Endothelial cell (in vitro differentiated cells): ENCODE measurements at regions not wholly inside any gene's neighbourhood (a gene's known extent, or its start where the extent isn't known, plus 50 kb on each side); places are given as distances from the start of the nearest gene placed in this dataset.

ENCODE experiments used
- DNase-seq: peaks from one replicate; pipeline ENCODE4 v3.0.0; 2021; ENCODE audit warnings: low spot score
- H3K27ac Mint-ChIP-seq: one replicate; pipeline ENCODE4 v1.8.0; 2021; ENCODE audit warnings: mixed read lengths, inconsistent platforms; ENCODE audit not compliant: unreplicated experiment
- H3K27me3 Mint-ChIP-seq: one replicate; pipeline ENCODE4 v1.8.0; 2021; ENCODE audit warnings: mild to moderate bottlenecking, moderate library complexity, mixed read lengths, inconsistent platforms; ENCODE audit not compliant: unreplicated experiment
- H3K36me3 Mint-ChIP-seq: one replicate; pipeline ENCODE4 v1.8.0; 2021; ENCODE audit warnings: mild to moderate bottlenecking, low read depth, mixed read lengths, inconsistent platforms; ENCODE audit not compliant: unreplicated experiment
- H3K4me1 Mint-ChIP-seq: one replicate; pipeline ENCODE4 v1.8.0; 2021; ENCODE audit warnings: mild to moderate bottlenecking, mixed read lengths, inconsistent platforms; ENCODE audit not compliant: unreplicated experiment
- H3K4me3 Mint-ChIP-seq: one replicate; pipeline ENCODE4 v1.8.0; 2021; ENCODE audit warnings: mild to moderate bottlenecking, mixed read lengths, inconsistent platforms; ENCODE audit not compliant: unreplicated experiment
- H3K9me3 Mint-ChIP-seq: one replicate; pipeline ENCODE4 v1.8.0; 2021; ENCODE audit warnings: mixed read lengths, inconsistent platforms; ENCODE audit not compliant: unreplicated experiment
- CTCF ChIP-seq: fragments of 200-600 bp; sonication (generic); IDR thresholded peaks from one replicate; pipeline ENCODE4 v1.5.0; 2021; ENCODE audit warnings: antibody characterized with exemption; ENCODE audit not compliant: unreplicated experiment

GRCh38 chr5:91494447-91494996, 111.4 kb upstream of the ARRDC3 start:
- Mint-ChIP-seq H3K9me3 (no peaks in the 10 kb centered on the region), H3K4me1 (no peaks in the 10 kb centered on the region), H3K27ac (no peak overlapping the region), H3K4me3 (no peak overlapping the region), H3K36me3 (no peaks in the 10 kb centered on the region), H3K27me3 (peaks cover 1% of the 10 kb centered on the region)
- no peak for DNase-seq
- no peak for TF ChIP-seq CTCF

DNA sequence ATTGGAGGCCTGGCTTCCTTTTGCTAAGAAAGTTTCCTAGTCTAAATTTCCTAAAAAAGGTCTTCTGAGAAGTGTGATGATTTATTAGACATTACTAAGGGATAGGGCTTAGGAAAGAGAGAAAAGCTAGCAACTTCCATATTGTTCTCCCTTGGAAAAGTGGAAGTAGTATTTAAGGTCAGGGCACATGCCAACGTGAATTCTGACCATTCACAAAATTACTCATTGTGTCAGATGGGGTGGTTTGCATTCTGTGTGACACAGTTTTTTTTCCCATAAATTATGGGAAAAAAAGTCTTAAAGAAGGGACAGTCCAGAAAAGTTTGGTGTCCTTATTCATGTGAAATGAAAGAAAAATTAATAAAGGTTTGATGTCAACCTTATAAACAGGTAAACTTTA, 110.0 kb upstream of the ARRDC3 start:
- DNase-seq: no peak
- Mint-ChIP-seq H3K27ac (no peak overlapping the region), H3K27me3 (peaks cover 1% of the 10 kb centered on the region), H3K4me3 (no peak overlapping the region), H3K4me1 (no peaks in the 10 kb centered on the region), H3K36me3 (no peaks in the 10 kb centered on the region), H3K9me3 (no peaks in the 10 kb centered on the region)
- no peak for TF ChIP-seq CTCF

DNA sequence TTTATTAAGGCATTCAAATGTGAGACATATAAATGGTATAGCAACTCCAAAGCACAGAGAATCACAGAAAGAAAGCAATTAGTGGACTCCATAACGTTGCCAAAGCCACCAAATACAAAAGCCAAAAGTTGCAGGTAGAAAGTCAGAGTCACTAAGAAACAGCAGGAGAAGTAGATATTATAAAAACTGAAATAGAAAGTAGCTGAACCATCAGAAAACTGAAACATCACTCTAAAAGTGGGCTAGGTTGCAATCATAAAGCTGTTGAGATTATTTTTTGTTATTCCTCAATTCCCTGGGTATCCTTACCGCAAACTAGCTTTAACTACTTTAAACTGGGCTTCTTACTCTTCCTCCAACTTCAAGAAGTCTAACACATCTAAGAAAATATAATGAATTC, 108.1 kb upstream of the ARRDC3 start:
- no peaks in the 10 kb centered on the region for H3K4me1 Mint-ChIP-seq
- H3K36me3 Mint-ChIP-seq: no peaks in the 10 kb centered on the region
- no peak overlapping the region for H3K4me3 Mint-ChIP-seq
- H3K9me3 Mint-ChIP-seq: no peaks in the 10 kb centered on the region
- no peak overlapping the region for H3K27ac Mint-ChIP-seq
- no peak for DNase-seq
- H3K27me3 Mint-ChIP-seq: peaks cover 1% of the 10 kb centered on the region
- no peak for TF ChIP-seq CTCF

- no peaks in the 10 kb centered on the region for H3K4me1 Mint-ChIP-seq
- TF ChIP-seq CTCF: no peak
- no peak for DNase-seq
- H3K27me3 Mint-ChIP-seq: peaks cover 1% of the 10 kb centered on the region
- no peak overlapping the region for H3K4me3 Mint-ChIP-seq
- H3K36me3 Mint-ChIP-seq: no peaks in the 10 kb centered on the region
- H3K27ac Mint-ChIP-seq: no peak overlapping the region
- no peaks in the 10 kb centered on the region for H3K9me3 Mint-ChIP-seq
These were observed 107.2 kb upstream of the ARRDC3 start for GRCh38 chr5:91490316-91490715.

GRCh38 chr5:91487420-91487819, 104.3 kb upstream of the ARRDC3 start:
- Mint-ChIP-seq H3K4me1 (no peaks in the 10 kb centered on the region), H3K27ac (no peak overlapping the region), H3K9me3 (no peaks in the 10 kb centered on the region), H3K36me3 (no peaks in the 10 kb centered on the region), H3K4me3 (no peak overlapping the region), H3K27me3 (peaks cover 1% of the 10 kb centered on the region)
- no peak for DNase-seq
- no peak for TF ChIP-seq CTCF
